GM12873 (cell line): ENCODE measurements at regions not wholly inside any gene's neighbourhood (a gene's known extent, or its start where the extent isn't known, plus 50 kb on each side); places are given as distances from the start of the nearest gene placed in this dataset.

Source experiments
- CTCF ChIP-seq: IDR thresholded peaks from 2 replicates; pipeline ENCODE4 v1.5.1; 2012; ENCODE audit warnings: low read depth, mild to moderate bottlenecking, moderate library complexity, low read length, control low read depth; ENCODE audit not compliant: insufficient read depth; ENCODE audit errors: missing control alignments

- no peak for TF ChIP-seq CTCF
Observed at GRCh38 chr15:35286721-35287120, 201.6 kb upstream of the NANOGP8 start.

GRCh38 chr15:35282965-35283496 is 197.9 kb upstream of the NANOGP8 start:
- no peak for TF ChIP-seq CTCF

- TF ChIP-seq CTCF = no peak
Observed at GRCh38 chr15:35281515-35281914, 196.4 kb upstream of the NANOGP8 start.

GRCh38 chr15:35279811-35280210 is 194.7 kb upstream of the NANOGP8 start:
- no peak for TF ChIP-seq CTCF

- no peak for TF ChIP-seq CTCF
Observed at GRCh38 chr15:35271371-35272043, 186.4 kb upstream of the NANOGP8 start.

GRCh38 chr15:35260941-35261340 is 175.8 kb upstream of the NANOGP8 start:
- TF ChIP-seq CTCF = no peak

GRCh38 chr15:35256551-35256950 is 171.5 kb upstream of the NANOGP8 start:
- TF ChIP-seq CTCF = no peak
